ENCODE measurements at regions not wholly inside any gene's neighbourhood (a gene's known extent, or its start where the extent isn't known, plus 50 kb on each side); places are given as distances from the start of the nearest gene placed in this dataset.
"Not testable (repeated sequence)": the region's sequence is repeated elsewhere in the genome, so short reads cannot be mapped to it uniquely, and the experiment has no call there.

DNA sequence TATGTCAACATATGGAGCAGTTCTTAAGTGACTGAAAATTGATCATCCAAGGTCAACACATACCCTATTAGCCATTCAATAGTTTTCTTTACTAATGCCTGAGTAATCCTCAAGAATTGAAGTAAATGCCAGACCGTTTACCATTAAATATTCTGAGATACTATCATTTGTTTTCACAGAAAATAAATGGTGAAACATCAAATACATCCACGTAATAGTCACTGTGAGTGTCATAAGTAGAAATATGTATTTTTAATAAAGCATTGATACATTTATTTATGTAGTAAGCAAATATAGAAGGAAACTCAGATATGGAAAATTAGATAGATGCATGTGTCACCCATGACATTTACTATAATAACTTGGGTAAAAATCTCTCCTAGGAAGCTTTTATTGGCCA lies 927.8 kb upstream of the NRXN1 start:
- DNase-seq: no peak

DNA sequence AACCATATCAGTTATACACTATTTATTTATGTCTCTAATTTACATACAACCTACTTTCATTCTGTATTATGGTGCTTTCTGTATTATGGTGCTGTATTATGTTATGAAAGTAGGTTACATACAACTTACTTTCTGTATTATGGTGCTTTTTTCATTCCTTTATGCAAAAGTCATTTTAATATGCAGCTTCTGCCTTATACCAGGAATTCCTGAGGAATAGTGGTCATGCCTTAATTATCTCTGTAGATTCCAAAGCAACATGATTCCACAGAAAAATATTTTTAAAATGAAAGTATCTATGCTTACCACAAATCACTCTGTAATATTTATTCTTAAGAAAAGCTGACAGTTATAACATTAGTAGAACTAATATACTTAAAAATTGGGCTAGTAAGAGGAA lies 922.0 kb upstream of the NRXN1 start:
- DNase-seq: no peak

DNA sequence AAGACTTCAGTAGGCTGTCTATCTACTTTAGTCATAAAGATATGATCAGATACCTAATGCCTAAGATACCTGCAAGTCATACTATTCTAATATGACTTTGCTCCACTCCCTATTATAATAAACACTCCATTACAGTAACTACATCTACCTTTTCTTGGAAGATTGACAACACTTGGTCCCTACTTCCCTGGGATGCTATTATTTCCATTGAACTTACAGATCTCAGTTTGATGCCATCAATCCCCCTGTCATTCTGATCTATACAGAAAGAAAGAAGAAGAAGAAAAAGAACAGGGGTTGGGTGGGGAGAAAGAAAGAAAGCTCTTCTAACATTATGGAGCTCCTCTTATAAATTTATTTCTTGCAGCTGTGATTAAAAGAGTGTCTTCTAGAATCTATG lies 889.1 kb upstream of the NRXN1 start:
- DNase-seq: no peak

DNA sequence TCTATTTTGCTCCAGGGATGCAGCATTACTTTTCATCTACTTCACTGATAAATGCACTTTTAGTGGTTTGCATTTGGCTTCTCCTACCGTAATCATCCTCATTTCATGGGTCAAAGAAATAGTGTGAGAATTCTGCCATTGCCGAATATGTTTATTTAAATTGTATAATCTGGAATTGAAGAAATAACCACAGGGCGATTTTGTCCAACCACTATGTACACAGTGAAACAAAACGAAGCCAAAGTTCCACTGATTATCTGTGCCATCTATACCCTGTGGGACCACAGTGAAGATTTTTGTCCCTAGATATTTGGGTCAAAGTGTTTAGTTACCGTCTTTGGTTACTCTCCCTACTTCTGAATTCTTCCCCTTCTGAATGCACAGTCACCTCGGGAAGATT lies 888.6 kb upstream of the NRXN1 start:
- DNase-seq: no peak

DNA sequence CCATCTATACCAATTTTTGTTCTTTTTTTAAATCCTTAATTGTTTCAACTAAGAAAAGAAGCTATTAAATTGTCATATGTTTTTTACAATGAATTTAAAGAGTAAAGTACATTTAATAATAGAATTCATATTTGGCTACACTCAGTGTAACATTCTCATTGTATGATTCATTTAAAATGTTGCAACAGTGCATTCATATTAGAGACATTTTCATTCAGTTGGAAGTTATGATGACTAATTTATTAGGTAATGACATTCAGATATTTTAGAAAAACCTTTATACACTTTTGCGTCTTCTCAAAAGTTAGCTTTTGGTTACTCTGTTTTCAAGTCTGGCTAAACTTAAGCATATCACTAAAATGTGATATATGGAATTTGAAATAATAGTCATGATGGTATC lies 887.5 kb upstream of the NRXN1 start:
- DNase-seq: no peak

DNA sequence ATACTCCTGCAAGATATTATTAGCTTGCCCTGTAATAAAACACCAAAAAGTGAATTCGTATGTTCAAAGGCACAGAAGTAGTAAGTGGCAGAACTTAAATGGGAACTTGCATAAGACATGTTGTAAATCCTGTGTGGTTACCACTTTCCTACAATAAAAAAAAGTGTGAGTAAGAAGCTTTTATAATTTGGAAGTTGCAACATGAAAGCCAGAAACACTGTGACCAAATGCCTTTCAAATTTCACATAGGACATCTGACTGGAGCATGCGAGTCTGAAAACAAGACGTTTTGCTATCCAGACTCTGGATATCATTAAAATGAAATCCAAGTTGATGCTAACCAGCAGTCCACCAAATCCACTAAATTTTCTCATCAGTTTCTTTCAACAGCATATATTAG lies 886.2 kb upstream of the NRXN1 start:
- no peak for DNase-seq

DNA sequence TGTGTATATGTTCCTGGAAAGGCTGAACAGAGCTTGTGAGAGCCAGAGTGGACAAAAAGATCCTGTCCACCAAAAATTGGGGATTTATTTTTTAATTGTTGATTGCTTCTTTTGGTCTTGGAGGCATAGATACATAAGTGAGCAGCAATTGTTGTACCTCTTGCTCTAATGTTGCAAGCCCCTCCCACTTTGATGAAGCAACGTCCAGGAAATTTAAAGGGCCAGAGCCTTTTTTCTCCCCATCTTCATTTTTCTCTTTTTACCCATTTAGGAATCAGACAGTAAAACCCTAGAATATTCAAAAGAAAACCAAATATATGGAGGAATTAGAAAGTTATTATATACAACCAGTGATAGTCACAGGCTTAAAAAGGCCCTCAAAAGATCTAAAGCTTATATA lies 871.8 kb upstream of the NRXN1 start:
- no peak for DNase-seq

DNA sequence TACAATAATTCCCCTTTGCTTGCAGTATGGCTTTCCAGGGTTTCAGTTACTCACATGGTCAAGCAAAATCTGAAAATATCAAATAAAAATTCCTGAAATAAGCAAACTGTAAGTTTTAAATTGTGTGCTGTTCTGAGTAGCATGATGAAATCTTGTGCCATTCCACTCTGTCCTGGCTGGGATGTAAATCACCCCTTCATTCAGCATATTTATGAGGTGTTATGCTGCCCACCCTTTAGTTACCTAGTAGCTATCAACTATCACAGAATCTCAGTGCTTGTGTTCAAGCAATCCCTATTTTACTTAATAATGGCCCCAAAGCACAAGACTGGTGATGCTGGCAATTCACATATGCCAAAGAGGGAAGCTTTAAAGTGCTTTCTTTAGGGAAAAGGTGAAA lies 867.7 kb upstream of the NRXN1 start:
- DNase-seq: no peak

DNA sequence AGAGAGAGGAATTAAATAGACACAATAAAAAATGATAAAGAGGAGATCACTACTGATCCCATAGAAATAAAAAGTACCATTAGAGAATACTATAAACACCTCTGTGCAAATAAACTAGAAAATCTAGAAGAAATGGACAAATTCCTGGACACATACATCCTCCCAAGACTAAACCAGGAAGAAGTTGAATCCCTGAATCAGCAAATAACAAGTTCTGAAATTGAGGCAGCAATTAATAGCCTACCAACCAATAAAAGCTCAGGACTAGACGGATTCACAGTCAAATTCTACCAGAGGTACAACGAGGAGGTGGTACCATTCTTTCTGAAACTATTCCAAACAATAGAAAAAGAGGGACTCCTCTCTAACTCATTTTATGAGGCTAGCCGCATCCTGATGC lies 862.7 kb upstream of the NRXN1 start:
- not testable (repeated sequence) for DNase-seq

DNA sequence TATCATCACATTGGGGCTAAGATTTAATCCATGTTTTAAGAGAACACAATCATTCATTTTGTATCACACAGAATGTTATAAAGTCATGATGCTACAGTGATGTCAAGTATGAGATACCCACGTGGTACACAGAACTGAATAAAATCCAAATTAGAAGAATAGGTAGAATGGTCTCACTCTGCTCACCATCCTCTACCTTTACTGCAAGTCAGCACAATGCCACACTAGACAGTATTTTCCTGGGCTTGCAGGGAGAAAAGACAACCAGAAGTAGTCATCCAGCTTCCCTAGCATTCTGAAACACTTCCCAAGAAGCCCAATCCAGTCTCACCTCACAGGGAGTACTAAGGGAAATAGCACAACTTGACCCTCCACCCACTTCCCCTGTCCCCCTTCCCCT lies 856.2 kb upstream of the NRXN1 start:
- no peak for DNase-seq

DNA sequence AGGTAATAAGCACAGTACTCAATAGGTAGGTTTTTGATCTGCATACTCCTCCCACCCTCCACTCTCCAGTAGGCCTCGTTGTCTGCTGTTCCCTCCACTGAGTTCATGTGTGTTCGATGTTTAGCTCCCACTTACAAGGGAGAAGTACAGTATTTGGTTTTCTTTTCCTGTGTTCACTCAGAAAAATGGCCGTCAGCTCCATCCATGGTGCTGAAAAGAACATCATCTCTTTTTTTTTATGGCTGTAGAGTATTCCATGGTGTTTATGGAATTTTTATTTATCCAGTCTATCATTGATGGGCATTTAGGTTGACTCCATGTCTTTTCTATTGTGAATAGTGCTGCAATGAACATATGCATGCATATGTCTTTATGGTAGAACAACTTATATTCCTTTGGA lies 849.7 kb upstream of the NRXN1 start:
- no peak for DNase-seq

DNA sequence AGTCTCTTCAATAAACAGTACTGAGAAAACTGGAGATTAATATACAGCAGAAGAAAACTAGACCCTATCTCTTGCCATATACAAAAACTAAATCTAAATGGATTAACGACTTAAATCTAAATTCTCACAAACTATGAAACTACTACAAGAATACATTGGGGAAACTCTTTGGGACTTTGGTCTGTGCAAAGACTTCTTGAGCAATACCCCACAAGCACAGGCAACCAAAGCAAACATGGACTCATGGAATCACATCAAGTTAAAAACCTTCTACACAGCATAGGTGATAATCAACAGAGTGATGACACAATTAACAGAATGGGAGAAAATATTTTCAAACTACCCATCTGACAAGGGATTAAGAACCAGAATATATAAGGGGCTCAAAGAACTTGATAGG lies 848.2 kb upstream of the NRXN1 start:
- no peak for DNase-seq

DNA sequence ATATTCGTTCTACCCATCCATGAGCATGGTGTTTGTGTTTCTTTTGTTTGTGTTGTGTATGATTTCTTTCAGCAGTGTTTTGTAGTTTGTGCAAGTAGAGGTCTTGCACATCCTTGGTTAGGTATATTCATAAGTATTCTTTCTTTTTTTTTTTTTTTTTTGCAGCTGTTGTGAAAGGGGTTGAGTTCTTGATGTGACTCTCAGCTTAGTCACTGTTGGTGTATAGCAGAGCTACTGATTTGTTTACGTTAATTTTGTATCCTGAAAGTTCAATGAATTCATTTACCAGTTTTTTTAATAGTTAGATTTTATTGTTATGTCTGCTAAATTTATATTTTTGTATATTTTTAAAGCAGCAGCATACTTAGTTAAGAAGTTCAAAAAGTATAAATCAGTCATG lies 834.4 kb upstream of the NRXN1 start:
- DNase-seq: no peak

DNA sequence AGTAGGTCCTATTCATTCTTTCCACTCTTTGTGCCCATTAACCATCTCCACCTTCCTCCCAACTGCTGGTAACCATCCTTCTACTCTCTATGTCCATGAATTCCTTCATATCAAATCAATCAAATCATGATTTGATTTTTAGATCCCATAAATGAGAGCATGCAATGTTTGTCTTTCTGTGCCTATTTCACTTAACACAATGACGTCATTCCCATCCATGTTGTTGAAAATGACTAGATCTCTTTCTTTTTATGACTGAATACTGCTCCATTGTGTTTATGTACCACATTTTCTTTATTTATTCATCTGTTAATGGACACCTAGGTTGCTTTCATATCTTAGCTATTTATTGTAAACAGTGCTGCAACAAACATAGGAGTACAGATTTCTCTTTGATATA lies 827.3 kb upstream of the NRXN1 start:
- no peak for DNase-seq

DNA sequence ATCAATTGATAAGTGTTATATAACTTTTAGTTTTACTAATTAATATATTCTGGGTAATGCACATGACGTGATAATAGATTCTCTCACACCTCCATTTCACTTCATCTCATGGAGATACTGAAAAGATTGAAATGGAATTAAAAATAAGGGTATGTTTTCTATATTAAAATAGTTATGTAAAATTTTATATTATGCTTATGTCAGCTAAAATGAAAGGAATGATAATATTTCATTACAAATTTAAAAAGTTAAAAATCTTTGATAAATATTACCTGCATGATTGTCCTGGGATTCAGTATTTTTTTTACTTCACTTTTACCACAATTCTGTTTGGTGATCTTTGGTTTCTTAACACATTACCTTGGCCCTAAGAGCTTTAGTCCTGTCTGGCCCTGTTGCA lies 823.8 kb upstream of the NRXN1 start:
- no peak for DNase-seq

DNA sequence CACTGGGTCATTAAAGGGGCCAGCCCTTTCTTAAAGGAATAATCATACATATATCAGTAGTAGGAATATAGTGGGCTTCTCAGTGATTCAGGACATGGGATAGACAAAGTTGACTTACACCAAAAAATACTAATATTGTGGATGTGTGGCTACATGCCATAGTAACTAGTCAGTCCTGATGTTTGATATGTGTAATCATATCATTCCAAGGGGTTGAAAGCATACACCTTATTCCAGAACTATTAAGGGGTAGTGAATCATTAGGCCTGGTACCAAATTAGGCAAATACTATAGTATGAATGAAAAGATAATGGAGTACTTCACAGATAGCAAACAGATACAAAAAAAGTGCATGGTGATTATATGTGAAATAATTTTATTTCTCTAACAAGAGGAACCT lies 814.9 kb upstream of the NRXN1 start:
- no peak for DNase-seq

DNA sequence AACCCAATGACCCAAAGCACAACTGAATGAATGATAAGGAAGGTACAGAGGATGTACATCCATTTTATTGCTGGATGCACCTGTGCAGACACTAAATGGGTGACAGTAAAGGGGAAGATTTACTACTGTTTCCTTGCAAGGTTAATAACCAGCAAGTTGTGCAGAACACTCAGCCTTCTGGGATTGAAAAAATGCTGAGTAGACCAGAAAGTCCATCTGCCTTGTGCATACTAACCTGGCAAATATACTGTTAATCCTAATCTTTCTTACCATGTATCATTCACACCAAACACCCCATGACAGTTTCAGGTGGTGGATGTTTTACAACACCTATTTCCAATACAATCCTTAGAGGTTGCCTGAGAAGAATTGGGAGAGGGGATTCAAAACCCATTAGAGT lies 814.1 kb upstream of the NRXN1 start:
- no peak for DNase-seq

DNA sequence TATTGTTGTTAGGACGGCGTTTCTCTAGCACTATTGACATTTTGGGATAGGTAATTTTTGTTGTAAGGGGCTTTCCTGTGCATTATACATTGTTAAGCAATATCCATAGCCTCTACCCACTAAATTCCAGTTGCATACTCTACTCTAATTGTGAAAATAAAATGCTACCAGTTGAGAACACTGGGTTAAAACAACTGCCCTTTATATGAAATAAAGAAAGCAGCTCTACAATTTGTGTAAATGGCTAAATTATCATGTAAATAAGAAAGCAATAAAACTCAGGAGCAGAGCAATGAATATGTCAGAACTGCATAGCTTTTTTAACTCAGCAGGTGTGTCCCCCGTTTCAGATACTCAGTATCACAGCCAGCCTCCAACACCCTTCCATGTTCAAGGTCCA lies 812.7 kb upstream of the NRXN1 start:
- DNase-seq: no peak

DNA sequence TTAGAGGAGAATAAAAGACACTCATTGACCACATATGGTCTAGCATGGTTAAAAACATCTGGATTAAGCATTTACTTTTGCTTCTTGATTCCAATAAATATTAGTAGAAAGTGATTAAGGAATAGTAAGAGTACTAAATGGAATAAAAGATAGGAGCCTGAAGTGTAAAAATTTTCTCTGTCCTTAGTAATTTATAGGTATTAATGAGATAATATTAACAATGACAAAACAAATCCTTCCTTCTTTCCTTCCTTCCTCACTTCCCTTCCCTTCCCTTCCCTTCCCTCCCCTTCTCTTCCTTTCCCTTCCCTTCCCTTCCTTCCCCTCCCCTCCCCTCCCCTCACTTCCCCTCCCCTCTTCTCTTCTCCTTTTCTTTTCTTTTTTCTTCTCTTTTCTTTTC lies 797.5 kb upstream of the NRXN1 start:
- no peak for DNase-seq

DNA sequence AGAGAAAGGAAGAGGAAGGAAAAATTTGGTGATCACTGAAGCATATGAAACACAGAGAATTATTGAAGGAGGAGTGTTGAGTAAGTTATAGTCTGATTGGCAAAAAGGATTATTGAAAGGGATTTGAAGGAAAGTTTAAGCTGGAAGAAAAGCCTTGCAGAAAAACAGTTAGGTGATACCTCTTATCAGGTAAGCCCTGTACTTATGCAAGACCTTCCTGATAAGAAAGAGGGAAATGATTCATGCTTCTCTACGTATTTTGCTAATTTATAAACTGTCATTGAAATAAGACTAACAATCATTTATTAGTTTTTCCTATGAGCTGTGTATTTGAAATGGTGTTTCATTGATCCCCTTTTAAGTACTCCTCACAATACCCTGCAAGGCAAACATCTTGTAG lies 793.9 kb upstream of the NRXN1 start:
- DNase-seq: no peak

DNA sequence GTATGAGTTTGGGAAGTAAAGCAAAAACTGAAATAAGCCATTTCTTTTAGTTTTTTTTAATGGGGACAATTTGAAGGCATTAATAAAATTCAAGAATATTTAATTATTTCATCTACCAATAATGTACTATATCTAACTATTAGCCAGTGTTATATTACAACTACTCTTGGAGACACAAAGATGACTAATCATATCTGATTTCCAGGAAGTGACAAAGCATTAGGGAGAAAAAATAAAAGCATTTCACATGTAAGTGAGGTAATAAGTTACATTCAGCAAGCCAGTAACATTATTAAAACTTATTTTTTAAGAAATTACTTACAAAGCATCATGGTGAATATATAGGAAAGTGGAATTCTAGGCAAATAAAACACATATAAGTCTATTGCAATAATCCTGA lies 781.3 kb upstream of the NRXN1 start:
- no peak for DNase-seq

DNA sequence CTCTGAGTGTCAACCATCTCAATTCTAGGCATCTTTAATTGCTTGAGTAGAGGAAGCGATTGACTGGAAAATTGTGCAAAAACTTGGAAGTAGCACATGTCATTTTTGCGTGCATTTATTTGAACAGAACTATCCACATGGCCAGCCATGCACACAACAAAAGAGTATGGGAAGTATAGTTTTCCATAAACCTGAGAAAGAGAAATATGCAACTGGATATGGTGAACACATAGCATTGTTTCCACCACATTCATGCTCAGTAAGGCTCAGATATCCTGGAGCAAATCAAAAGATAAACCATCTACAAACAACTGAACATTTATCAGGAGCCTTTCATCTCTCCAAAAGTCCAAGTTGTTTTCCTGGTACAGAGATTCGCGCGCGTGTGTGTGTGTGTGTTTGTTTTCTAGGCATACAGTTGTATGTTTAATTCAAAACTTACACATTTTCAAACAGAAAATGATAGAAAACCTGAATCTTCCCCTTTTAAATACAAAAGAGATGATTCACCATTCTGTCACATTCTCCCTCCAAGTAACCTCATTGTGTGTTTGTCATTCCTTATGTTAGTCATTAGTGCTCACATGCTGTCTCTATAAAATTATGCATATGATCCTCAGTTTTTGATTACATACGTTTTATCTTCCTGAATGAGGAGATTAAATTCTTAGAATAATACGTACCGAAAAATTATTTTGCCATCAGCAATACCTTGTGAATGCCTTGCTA lies 780.4 kb upstream of the NRXN1 start:
- no peak for DNase-seq

DNA sequence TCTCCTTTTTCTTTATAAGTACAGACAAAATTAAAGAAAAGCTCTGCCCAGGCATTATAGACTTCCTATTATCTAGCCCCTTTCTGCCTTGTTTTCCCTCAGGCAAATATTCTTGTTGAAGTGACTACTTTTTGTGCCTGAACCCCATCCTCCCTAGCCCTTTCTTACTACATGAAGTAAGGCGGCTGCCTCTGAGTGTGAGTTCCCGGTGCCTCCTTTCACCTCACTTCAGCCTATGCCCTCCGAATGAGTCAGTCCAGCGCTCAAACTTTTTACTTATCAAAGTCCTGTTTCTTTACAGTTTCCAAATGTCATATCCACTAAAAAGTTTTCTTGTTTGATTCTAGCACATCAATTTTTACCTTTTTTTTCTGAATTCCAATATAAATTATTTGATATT lies 778.3 kb upstream of the NRXN1 start:
- no peak for DNase-seq

DNA sequence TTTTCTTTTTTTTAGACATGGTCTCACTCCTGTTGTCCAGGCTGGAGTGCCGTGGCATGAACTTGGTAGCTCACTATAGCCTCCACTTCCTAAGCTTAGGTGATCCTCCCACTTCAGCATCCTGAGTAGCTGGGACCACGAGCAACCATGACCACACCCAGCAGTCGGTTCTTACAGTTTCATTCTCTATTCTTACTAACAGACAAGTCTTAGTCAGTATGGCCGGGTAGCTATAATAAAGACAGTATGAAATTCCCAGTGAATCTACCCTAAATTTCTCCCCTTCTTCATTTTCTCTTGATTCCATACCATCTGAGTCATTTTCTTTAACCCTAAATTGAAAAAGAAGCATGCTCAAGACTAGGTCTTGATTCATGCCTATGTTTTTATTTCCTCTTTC lies 775.3 kb upstream of the NRXN1 start:
- no peak for DNase-seq

DNA sequence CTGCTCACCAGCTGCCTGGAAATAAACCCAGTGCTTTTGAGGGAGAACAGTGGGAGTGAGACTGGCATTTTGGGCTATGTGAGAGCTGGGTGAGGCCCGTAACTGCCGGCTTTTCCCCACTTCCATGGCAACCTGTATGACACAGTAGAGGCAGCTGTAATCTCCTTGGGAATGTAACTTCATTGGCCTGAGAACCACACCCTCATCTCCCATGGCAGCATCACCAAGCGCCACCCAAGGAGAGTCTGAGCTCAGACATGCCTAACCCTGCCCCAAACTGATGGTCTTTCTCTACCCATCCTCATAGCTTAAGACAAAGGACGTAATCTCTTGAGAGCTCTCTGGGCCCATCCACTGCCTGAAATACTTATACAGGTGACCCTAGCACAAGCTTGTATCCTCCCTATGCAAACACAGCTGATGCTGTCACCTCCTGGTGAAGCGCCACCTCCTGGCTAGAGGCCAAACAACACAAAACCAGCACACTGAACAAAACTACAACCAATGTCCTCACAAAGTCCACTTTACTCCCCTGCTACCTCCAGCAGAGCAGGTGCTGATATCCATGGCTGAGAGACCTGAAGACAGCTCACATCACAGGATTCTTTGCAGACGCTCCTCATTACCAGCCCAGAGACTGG lies 763.4 kb upstream of the NRXN1 start:
- DNase-seq: peak; percentile 6
